GM19452 (cell line): ENCODE measurements at regions not wholly inside any gene's neighbourhood (a gene's known extent, or its start where the extent isn't known, plus 50 kb on each side); places are given as distances from the start of the nearest gene placed in this dataset.

Experiments
- ATAC-seq: cut with Tn5 transposase; IDR thresholded peaks from one replicate; pipeline ENCODE4 v1.9.1; 2021; ENCODE audit not compliant: unreplicated experiment

DNA sequence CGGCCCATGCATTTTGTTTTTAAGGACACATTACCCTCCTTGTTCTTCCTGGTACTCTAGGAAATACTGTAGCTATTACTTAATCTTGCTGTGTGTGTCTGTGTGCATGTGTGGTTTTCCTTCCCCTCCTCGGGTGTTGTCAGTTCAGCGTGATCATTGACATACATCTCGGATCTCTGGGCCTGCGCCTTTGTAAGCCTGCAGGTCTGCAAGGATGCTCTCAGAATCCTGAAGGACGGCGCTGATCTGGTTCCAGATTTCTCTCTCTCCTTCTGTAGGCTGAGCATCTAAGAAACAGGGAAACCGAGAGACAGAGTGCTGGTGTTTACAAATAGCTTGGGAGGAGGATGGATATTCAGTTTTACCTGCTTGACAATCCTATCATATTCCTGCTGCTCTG, 100.2 kb downstream of the CYRIA start:
- ATAC-seq, result no peak

DNA sequence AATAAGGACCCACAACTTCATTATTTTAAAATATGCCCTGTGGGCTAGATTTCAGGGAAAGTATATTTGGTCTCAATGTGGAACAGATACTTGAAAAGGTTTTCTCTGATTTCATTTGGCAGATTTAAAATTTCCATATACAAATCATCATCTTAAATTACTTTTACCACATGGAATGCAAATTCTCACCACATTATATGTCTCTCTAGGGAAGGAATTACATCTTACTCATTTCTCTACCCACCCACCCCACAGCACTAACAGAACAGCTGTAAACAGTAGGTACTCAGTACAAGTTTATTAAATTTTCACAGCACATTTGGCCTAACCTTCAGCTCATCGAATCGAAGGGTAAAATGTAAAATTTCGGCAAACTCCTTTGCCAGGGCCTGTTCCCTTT, 104.0 kb downstream of the CYRIA start:
- no peak for ATAC-seq

DNA sequence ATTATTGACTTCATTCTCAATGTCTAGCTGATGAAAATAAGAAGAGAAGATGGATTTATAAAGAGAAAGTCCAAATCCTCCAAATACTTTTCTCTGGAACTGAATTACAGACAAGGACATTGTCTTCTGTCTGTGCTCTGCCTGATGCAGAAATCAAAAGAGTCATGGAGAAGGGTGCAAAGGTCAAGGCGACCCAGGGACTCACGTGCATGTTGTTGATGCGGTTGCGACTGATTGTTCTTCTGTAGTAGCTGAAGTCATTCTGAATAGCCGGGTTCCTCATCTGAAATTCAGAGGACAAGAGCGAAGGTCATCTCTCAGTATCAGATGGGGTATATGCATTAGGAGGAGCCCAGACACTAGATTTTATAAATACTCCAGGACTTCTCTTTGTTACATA, 104.4 kb downstream of the CYRIA start:
- no peak for ATAC-seq

DNA sequence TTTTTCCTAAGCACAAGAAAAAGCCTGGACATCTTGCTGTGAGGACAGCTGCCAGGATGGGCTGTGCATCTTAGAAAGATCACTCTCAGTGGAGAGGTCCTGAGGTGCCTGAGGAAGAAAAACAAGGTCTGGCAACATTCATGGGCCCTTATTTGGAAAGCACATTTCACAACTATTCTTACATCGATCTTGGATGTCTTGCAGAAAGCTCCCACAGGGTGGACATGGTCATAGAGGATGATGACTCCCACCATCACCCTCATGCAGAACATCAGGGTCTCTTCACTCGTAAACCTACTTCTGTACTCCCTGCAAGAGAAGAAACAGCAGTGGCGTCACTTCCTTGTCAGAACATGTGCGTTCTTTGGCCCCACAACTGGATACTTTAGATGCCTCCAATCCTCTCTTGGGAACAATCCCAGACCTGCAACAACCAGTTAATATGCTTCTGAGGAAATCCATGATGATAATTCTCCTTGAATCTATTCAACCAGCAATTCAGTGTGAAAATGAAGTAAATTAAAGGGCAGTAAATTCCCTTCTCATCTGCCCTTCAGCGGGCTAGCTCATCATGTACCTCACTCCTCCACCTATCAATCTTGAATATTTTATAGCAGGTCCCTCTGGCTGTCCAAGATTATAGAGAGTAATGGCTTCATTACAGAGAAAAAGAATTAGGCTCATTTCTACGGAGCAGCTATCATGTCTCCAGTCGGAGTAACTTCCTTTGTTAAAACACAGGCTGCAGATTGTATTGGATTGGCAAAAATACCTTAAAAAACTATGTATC, 106.2 kb downstream of the CYRIA start:
- no peak for ATAC-seq

DNA sequence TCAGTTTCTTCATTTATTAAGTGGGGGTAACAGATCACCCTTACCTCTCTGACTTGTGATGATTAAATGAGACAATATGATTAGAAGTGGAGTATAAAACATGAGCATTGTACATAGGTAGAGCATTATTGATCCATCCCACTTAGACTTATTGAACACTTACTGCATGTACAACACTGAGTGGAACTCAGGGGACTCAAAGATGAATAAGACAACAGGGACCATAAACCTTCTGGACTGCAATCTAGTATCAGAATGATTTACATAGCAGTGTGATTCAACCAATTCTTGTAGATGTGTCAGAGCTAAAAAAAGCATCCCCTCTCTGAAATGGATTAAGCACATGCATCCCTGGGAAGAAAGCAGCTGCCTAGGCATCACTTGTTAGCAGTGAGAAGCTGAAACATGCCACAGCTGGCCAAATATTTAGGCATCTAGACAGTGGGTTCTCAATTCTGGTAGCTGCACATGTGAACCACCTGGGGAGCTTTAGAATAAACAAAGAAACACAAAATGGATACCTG, 111.5 kb downstream of the CYRIA start:
- ATAC-seq, result no peak

DNA sequence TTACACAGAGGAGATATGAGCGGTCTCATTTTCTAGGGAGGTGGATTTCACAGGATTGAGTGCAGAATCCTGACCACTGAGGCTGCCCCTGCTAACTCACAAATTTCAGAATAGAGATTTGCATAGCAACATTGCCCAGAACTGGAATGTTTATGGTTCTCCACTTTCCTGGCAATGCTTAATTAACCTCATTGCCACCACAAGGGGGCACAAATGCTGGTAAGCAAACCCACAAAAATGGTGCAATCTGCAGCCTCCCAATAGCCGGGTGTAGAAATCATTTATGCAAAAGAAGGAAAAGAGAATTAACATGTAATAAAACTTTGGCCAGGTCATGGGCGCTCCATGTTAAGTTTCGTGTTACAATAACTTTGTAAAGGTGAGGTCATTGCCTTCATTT, 112.4 kb downstream of the CYRIA start:
- ATAC-seq, result peak; percentile 56

DNA sequence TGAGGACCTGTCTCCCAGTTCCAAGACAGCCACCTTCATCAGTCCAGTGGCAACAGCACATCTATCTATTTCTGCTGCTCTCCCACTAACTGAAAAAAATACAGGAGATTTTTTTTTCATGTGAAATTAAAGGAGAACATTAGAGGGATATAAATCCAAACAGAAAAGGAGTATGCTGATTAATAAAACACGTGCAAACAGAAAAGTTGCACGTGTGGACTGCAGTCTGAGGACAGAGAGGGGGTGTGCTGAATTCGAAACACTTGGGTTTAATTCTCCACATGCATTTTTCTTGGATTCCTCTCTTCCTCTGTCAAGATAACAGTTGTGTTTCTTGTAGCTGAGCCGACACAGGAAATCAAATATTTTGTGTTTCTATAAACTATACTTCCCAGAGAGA, 113.4 kb downstream of the CYRIA start:
- ATAC-seq, result no peak

DNA sequence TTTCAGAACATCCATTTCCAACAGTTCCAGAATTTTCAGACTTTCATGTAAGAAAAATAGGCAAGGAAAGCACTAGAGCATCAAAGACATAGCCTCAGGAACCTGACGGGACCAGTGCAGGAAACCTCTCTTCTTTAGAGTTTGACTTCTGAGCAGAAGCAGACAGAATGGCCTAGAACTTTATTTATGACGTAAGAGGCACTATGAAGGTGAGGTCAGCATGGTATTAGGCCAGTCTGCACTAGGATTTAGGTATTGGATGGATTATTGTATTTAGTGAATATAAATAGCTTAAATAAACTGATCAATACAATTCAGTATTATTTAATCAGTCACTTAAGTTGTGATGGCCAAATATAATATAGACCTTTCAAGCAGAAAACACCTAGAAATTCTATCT, 117.6 kb downstream of the CYRIA start:
- ATAC-seq, result no peak

DNA sequence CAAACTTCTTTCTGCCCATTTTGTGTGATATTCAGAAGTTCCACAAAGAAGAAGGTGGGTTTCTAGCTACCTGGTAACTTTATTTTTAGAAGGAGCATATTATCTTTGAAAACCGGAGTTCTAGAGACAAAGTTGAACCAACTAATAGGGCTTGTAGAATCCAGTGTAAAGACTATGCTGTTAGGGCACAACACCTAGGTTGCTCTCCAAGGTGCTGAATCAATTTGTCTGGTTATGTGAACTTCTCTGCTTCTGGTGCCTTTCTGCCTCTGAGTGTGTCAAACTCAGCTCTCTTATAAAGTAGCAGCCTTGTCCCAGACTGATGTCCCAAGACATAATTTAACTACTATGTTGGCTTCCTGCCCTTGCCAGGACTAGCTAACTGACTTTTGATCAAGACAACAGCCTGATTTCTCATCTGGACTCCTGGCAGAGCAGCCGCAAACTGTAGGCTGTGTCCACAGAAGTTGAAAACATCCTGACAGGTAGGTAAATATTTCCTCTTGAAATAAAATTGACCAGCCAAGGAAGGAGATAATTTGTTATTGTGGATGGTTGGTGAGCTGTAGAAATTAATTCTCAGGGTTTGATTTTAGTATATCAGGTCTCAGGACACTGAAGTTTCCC, 119.4 kb downstream of the CYRIA start:
- no peak for ATAC-seq

DNA sequence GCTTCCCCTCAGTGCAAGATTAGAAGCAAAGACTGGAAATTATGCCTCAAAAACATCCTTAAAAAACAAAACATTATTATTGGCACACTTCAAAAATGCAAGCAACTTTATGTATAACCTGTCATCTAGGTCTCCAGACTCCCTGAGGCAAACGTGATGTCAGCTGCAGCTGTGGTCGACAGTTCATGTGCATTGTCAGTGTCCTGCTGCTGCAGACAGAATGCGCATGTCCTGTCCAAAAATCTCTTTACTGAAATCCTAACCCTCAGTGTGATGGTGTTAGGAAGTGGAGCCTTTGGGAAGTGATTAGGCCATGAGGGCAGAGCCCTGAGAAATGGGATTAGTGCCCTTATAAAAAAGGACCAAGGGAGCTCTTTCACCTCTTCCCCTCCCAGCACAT, 126.9 kb downstream of the CYRIA start:
- ATAC-seq, result no peak

DNA sequence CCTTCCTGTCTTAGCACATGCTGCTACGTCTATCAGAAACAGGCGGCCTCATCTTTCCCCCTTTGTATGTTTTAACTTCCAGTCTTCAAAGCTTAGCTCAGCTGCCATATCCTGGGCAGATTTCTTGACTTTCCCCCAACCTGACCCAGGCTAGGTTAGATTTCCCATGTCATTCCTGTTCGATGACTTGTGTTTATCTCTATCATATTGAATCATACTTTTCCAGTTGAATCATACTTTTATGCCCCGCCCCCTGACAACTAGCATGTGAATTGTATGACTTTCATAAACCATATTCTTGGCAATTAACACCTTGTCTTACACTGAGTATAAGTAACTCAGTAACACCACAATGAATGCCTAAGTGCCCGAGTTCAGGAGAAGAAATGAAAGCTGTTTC, 128.3 kb downstream of the CYRIA start:
- no peak for ATAC-seq

DNA sequence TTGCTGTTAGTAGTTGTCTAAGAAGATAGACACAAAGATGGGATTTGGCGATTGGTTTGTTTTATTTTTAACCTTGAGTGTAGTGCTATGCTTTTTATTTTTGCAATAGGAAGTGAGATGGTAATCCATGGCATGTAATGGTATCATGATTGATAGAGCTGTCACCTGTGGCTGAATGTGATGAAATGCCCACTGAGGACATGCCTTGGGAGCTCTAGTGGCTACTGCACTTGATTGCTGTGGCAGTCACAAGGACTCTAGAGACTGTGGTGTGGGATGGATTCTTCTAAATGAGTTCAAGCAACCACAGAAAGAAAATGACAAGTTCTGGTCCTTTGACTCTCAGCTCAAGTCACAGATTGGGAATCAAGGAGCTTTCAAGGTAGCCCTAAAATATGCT, 139.4 kb downstream of the CYRIA start:
- no peak for ATAC-seq

DNA sequence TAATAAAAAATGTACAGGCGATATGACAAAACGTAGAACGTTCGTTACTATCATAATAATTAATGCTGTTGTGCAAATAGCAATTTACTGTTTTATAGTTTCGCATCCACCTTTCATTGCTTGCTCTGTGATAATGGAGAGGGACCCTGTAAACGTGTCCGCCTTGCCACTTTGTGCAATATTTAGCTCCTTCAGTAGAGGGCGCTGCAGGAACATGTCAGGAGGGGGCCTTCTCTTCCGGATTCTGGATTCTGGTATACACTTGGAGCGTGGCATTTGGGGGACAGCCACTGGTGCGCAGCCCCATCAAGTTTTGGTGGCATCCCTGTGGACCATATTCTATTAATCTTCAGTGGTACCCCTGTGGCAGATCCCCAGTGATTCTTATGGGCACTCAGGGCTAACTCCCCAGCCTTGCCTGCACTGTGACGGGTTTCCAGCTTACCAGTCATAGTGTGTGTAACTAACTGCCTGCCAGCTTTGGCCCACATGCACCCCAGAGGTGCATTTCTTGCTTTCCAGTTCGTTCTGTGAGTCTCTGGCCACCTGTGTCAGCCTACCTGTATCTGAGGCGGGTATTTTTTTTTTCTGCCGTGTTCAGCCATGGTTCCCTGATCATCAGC, 140.3 kb downstream of the CYRIA start:
- ATAC-seq, result no peak

DNA sequence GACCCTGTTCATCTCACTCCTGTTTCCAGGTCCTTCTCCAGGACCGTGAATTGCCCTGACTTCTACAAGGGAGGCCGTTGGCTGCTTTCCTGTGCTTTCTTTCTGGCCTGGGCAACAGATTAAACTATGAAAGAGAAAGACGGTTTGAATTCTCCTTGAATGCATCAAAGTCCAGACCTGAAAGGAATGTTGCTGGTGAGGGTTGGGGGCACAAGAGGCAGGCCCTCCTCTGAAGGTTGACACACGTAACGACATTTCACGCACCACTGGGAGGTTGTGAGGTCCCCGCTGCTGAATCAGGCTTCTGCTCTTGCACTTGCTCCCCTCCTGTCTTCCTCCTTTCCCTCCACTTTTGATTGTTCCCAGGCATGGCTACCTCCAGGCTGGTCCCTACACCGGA, 141.9 kb downstream of the CYRIA start:
- ATAC-seq, result no peak

DNA sequence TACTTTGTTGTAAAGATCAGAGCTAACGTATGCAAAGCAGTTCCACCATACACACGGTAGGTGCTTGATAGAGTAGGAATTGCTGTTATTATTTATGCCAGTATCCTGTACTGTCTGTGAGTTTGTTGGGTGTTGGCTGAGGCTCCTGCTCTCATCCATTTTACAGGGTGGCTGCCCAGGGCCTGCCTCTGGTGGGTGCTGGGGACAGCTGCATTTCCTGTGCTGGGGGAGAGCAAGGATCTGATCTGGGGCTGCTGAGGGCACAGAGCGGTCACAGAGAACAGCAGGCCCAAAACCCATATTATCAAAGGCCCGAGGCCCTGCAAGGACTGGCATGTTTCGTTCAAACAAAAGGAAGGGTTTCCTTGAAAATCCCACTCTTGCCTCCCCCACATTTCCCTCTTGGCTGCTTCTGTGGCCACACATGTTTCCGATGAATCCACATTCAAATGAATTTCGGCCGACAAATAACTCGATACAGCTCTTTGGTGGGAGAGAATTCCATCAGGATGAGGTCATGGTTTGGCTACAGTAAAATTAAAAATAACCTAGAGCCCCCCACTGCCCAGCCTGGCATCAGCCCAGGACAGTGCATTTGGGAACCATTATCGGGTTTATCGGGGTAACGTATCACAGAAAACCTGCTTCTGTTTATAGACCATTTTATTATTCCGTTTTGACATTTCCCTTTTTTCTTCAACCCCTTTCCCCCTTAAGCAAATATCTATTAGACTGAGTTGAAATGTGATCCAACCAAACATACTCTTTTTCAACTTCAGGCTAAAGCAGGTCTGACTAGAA, 143.4 kb downstream of the CYRIA start:
- ATAC-seq, result no peak

DNA sequence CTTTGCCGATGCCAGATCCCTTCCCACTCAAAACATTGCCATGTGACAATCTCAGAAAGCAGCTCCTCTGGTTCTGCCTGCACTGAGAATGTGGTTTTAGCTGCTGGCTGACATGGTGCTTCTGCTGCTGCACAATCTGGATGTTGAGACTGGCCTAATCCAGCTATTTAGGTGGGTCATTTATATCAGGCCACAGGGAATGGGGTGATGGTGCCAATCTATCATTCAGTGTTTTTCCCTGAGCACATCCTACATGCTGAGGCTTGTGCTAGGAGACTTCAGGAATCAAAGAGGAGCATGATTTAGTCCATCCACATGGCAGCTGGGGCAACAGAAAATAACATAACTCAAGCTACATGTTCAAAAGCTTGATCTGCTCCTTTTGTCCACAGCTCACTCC, 144.7 kb downstream of the CYRIA start:
- no peak for ATAC-seq

DNA sequence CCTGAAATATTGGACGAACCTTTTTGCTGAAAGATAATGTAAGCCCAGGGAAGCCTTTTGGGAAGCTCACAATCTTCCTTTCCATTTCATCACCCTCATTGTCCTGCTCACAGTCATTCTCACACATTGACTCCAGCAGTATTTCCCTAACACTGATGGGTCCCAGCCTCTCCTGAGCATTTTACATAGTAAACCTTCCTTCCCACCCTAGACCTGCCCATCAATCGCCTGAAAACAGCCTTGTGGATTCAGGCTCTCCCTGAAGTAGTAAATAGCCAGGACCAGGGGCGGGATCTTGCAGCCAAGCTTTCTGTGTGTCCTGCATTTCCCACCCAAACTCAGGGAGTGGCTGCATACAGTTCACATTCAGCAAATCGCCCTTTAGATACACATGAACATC, 149.9 kb downstream of the CYRIA start:
- no peak for ATAC-seq

DNA sequence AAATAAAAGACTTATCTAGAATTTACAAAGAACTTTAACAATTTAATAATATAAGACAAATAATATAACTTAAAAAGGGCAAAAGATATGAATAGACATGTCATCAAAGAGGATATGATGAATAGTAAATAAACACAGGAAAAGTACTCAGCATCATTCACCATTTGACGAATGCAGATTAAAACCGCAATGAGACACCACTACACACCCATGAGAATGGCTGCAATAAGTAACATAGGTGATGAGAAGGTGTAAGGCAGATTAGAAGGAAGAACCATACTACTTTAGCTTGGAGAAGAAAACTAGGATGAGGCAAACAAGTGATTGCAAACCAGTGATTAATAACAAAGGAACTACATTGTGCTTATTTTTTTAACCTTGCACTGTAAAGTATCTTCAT, 152.0 kb downstream of the CYRIA start:
- no peak for ATAC-seq

DNA sequence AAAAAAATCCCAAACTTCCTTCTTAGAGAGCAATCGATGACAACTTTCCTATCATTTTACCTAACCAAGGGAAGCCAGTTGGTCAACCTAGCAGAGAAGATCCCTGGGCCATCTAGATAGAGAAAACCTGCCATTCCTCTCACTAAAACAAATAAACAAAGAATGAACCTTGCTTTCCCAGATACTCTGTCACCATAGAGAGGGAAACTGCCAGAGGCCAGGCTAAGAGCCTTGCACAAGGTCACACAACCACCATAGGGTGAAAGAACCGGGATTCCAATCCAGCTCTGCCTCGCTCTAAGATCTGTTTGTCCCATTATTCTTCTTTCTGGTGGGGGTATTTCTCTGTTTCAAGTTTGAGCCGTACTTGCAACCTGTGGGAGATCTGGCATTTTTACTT, 154.6 kb downstream of the CYRIA start:
- ATAC-seq, result no peak

DNA sequence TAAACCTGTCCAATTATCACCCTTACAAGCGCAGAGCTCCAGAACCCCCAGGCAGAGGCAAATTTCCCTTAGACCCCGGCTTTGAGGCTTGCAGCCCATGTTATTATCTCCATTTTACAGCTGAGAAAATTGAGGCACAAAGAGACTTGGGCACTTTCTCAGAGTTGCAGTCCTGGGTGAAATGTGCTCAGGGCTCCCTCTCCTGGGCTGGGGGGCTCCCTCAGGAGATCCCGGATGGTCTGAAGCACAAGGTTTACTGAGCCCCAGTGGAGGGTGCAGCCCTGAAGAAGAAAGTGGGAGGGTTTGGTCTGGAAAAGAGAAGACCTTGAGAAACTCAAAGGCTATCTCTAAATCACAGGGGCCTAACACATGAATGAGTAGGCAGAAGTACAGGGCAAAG, 156.6 kb downstream of the CYRIA start:
- ATAC-seq, result no peak

DNA sequence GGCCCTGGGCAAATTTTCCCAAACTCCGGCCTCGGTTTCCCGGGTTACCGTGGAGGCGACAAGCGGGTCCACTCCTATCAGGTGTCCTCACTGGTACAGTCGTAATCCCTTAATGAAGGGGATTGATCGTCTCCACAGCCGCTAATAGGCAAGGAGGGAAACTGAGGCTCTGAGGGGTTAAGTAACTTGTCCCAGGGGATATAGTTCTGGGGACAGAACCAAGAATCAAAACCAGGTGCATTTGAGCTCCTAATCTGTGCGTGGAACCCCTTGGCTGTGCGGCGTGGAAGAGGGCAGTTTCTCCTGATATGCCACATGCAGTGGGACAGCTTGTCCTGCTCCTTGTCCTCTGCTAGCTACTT, 157.2 kb downstream of the CYRIA start:
- ATAC-seq, result no peak
